ENCODE measurements at regions not wholly inside any gene's neighbourhood (a gene's known extent, or its start where the extent isn't known, plus 50 kb on each side); places are given as distances from the start of the nearest gene placed in this dataset.

GRCh38 chr3:170811515-170811914 lies 58.5 kb downstream of the RPL22L1 start:
- TF ChIP-seq CTCF (conservative IDR thresholded peaks at IDR 0.05; ENCODE audit: low read length) (no peak), EZH2phosphoT487 (IDR thresholded peaks at IDR 0.05; ENCODE audit: borderline replicate concordance) (no peak)
